Hematopoietic multipotent progenitor cell (in vitro differentiated cells): ENCODE measurements at regions not wholly inside any gene's neighbourhood (a gene's known extent, or its start where the extent isn't known, plus 50 kb on each side); places are given as distances from the start of the nearest gene placed in this dataset.

ENCODE experiments used
- DNase-seq, 3 donors: peaks; one replicate each; pipeline ENCODE4 v3.0.0-alpha.2; 2011 to 2015; ENCODE audit warnings: low read depth in 2 of 3, low spot score in 2 of 3

- no peak for DNase-seq
Observed at GRCh38 chr1:222114536-222115156, 372.8 kb upstream of the DUSP10 start.

DNA sequence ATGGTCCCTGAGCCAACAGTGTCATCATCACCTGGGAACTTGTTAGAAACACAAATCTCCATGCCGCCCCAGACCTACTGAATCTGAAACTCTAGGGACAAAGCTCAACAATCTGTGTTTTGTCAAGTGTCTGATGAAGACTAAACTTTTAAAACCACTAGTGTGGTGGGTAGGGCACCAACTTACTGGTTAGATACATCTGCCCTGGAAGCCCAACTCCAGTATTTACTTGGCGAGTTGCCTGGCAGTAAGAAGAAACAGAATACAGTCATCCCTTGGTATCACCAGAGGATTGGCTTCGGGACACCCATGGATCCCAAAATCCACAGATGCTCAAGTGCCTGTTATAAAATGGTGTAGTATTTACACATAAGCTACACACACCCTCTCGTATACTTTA is 367.9 kb upstream of the DUSP10 start:
- no peak for DNase-seq

DNA sequence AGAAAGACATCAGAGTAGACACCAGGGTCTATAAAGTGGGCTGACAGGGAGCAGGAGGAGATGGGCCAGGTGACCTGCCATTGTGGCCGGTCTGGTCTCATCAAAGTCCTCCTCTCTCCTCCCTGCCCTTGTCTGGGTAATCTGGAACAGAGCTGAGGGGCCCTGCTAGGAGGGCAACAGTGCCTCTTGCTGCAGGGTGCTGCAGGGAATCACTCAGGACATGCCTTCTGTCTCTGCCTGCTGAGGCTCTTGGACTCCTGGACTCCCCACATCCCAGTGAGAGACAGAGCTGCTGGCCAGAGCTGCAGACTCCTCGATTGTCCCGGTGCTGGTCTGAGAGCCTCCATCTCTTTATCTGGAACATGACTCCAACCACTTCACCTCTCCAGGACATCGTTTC is 366.1 kb upstream of the DUSP10 start:
- no peak for DNase-seq

DNA sequence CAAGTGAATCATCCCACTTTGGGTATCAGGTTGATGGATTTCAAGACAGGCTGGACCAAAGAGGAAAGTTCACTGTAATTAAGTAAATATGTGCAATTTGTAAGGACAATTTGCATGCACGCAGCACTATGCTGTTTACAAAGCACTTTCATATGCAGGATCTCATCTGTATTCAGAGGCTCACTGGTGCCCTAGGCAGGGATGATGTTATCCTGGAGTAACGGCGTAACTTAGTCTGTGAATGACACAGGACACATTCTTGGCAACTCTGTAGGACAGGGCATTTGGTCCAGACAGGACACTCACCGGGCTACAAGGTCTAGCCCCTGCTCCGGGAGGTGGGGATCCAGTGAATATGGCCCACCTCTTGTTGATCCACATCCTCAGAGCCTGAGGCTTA is 365.4 kb upstream of the DUSP10 start:
- DNase-seq = no peak

DNA sequence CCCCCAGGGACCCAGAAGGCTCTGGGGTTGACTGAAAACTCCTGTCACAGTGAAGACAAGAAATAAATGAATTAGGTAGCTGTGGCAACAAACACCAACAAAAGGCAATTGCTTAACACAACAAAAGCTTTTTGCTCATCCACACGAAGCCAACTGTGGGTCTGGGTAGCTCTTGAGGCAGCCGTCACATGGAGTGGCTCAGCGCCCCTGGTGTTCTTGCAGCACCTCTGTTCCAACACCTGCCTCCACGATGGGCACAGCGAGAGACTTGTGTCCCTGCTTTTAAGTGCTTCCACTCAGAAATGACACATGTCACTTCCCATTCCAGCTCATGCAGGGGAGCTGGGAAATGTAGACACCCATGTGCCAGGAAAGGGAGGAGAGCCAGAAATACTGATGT is 364.5 kb upstream of the DUSP10 start:
- no peak for DNase-seq

DNA sequence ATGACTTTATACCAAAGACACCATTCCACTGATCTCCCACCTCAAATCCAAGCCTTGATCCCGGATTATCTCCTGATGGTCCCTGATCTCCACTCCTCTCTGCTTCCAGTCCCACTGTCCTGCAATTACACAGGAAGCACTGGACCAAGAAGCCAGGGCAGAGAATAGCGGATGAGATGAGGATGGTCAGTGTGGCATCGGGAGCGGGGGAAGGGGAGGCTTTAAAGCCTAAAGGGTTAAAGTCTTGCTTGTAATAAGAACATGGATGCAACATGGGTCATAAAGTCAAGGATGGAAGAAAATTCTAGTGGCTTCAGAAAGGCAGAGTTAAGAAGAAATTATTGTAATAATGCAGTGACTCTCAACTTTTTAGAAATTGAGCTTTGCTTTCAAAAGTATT is 364.0 kb upstream of the DUSP10 start:
- no peak for DNase-seq

- no peak for DNase-seq
Observed at GRCh38 chr1:222105393-222105737, 363.5 kb upstream of the DUSP10 start.

DNA sequence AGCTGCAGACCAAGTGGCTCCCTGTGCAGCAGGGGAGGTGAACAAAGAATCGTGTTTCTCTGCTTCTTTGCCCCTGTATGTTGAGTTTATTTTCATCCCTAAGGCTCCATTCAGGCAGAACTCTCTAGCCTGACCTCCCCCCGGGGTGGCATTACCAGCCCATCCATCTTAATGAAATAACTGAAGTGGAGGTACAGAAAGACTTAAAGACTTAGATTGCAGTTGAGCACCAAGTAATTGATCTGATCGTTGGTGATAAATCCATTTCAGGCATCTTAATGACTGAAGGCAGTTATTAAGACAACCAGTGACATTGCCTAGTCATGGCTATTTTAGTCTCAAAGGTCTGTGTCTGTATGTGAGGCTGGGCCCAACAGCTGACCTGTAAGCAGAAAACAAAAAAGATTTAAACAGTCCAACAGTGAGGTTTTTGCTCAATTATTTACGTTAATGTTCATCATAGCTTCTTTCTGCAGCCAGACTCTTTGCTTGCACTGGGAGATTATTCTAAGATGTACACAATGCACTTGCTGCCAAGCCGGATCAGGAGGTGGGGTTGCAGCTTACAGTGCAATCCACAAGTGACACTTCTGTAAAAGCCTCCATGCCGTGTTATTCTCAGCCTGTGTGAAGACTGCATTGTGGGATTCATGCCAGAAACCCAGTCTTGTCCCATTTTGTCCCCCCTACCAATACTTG is 363.0 kb upstream of the DUSP10 start:
- DNase-seq = no peak

DNA sequence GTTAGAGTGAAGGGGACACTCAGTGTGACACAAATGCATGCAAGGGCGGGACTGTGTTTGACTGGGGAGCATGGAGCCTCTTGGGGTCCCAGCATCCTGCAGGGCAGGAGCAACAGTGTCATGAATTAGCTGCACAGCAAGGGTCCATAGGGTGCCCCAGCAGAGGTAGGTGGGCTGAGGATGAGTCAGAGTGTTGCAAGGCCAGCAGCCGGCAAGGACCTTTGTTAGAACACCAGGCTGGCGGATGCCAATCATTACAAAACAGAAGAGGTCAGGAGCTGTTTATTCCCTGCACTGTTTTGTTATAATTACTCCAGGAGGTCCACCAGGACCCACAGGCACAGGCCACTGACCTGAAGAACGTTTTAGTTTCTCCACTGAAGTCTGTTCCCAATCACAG is 362.2 kb upstream of the DUSP10 start:
- no peak for DNase-seq

DNA sequence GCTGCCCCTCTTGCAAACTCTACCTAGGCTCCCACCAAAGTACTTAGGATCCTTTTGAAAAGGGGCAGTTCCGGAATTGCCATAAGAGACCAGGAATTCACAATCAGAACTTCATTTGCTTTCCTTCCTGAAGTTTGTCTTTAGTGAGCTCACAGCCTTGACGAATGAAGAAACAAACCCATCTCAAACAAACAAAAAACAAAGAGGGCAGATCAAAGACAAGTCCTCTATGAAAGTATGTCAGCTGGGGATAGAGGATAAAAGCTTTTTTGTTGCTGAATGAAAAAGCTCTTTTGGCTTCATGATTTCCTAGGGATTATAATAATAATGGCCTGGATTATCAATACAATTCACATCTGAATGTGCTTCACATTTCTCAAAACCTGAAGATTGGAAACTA is 357.9 kb upstream of the DUSP10 start:
- no peak for DNase-seq

DNA sequence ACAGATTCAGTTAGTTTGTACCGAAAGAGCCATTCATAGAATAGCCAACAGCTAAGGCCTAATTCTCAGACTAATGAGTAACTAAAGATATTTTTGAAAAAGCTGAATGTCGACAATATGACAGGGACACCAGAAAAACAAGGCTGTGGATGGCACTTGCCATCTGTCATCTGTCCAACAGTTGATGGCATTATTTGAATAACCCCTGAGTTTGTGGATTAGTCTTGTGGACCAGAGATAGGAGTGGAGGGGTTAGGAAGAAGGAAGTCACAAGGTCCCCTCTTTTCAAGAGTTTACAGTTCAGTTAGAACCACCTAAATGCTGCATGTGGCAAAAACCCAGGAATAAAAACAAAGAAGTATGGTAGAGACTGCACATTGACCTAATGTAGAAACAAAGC is 356.5 kb upstream of the DUSP10 start:
- DNase-seq = no peak

DNA sequence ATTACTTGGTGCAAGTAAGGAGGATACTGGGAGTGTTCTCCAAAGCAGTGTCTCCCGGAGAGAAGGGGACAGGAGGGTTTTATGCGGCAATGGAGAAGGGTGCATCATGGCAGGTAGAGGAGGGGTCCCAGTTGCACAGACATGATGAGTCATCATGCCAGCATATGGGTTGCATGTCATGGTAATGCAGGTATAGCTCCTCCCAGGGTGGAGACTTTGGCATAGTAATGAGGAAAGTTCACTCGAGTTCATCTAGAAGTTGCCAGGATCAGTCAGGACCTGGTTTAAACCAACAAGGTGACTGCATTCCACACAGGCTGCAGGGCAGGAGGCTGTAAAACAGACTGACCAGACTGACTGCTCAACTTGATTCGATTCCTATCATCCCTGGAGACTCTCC is 355.7 kb upstream of the DUSP10 start:
- no peak for DNase-seq

GRCh38 chr1:222096883-222097282 is 355.0 kb upstream of the DUSP10 start:
- no peak for DNase-seq

DNA sequence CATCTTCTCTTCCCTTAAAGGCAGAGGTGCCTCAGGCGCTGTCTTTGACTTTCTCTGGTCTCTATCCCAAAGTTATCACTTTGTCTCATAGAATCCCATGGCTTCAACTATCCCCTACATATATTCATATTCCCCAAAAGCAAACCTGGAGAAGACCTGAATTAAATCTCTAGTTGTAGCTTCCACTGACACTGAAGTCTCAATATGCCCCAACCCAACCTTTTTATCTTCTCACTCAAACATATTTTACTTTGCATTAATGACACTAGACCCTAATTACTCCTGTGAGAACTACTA is 354.5 kb upstream of the DUSP10 start:
- DNase-seq = no peak

GRCh38 chr1:222095606-222096475 is 354.0 kb upstream of the DUSP10 start:
- DNase-seq = peak; percentile 32 to 71 (median 43)

GRCh38 chr1:222093518-222093917 is 351.6 kb upstream of the DUSP10 start:
- no peak for DNase-seq

GRCh38 chr1:222090103-222090502 is 348.2 kb upstream of the DUSP10 start:
- DNase-seq = no peak

- no peak for DNase-seq
Observed at GRCh38 chr1:222087221-222087920, 345.5 kb upstream of the DUSP10 start.

- DNase-seq = no peak
Observed at GRCh38 chr1:222084996-222085395, 343.1 kb upstream of the DUSP10 start.

DNA sequence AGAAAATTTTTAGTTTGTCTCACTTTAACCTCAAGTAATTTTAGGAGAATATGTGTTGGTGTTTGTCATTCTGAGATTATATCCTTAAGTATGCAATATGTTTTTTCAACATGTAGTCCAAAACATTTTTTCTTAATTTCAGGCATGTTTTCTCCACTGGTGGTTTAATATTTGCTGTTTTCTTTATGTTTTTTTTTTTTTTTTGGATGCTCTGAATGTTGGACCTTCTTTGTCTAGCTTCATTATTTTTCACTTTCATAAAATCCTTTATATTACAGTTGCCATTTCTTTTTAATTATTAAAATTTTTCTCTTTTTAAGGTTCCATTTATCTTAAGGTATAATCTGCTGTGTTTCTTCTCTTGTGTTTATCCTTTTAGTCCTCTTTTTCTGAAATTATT is 342.2 kb upstream of the DUSP10 start:
- no peak for DNase-seq

DNA sequence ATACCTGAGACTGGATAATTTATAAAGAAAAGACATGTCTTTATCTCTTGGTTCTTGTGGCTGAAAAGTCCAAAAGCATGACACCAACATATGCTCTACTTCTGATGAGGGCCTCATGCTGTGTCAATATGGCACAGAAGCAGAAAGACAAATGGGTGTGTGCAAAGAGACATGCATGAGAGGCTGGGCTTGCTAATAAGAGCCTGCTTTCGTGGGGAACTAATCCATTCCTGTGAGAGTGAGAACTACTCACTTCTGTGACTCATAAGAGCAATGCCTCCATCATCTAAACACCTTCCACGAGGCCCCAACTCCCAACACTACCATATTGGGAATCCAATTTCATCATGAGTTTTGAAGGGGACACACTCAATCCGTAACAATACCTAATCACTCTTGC is 340.0 kb upstream of the DUSP10 start:
- DNase-seq = no peak

DNA sequence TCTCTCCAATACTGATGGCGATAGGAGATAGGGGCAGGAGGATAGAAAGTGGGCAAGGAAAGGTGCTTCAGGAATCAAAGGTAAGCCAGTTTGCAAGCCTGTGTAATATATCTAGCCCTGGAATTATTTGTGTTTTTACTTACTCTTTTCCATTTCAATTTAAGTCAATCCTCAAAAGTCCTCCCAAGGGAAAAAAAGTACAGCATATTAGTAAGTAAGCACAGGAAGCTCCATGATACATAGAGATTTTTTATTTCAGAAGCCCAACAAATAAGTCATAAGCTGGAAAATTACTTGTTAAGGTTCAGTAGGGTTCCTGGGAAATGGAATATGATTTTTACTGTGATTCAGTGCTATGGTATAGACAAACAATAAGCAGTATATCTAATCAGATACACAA is 337.7 kb upstream of the DUSP10 start:
- no peak for DNase-seq
